ENCODE measurements at regions not wholly inside any gene's neighbourhood (a gene's known extent, or its start where the extent isn't known, plus 50 kb on each side); places are given as distances from the start of the nearest gene placed in this dataset.
A peak's percentile ranks its signal among the peaks of the same experiment; 100 is the strongest.
"Not testable (repeated sequence)": the region's sequence is repeated elsewhere in the genome, so short reads cannot be mapped to it uniquely, and the experiment has no call there.

DNA sequence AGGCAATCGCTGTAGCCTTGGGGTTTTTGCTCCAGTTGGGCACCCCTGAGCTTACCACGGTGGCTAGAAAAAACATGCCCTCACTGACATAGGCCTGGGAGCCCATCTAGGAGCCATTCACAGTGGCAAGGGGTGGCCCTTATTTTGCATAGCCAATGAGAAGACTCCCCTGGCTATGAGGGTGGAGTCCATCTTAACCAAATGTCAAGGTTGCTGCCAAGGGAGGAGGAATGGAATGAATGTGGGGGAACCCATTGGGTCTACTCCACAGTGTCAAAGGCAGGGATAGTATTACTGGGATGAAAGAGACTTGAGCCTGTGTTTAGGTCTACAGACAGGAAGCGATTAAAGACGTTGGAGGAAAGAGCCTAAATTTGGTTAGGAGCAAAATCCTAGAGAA is 295.7 kb upstream of the PLGLB2 start:
- DNase-seq (ENCODE audit: low spot score); FAIRE-seq: not testable (repeated sequence)

DNA sequence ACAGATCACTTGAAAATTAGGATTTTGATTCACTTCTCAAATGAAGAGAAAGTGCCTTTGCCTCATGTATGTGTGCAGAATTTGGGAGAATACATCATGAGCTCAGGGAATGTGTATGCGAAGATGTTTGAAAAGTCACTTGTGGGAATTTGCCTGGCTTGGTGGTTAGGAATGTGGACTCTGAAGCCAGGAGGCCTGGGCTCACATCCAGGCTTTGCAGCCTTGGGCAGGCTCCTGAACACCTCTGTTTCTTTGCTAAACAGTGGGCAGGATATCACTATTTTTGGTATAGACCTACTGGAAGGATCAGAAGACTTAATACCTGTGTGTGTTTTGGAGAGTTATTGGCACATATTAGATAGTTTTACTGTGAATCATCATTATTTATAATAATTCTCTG is 295.0 kb upstream of the PLGLB2 start:
- peak; percentile 29 for DNase-seq (ENCODE audit: low spot score)
- FAIRE-seq, result not testable (repeated sequence)

DNA sequence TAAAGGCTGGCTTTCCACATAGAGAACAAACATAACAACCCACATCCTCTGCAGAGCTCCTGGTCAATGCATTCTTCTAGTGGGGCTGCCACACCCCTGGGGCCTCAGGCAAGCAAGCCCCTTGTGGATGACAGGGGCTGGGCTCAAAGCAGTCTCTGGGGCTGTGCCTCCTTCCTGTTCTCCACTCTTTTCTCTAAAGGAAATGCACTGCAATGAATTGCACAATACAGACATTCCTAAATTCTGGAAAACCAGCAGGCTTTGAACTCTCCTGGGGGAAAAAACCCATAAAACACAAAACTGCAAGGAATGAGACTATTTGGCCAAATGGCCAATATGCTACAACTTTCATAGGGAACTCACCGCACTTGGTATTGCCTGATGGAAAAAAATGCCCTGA is 293.9 kb upstream of the PLGLB2 start:
- FAIRE-seq, result not testable (repeated sequence)
- peak; percentile 5 for DNase-seq (ENCODE audit: low spot score)

DNA sequence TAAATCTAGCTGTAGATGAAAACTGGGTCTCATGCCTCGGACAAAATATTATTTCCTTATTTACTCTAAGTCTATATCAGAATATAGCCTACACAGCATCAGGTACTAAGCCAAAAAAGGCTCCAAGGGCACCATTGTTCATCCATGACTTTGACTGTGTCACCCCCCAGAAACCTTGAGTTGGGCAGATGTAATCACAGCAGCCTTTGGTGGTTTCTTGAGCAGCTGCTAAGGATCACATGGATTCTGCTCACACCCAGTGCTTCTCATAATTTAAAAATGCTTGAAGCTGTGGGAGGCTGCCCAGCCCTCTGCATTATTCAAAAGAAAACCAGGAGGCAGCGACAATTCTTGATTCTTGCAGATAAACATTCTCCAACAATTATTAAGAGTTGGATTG is 293.5 kb upstream of the PLGLB2 start:
- DNase-seq (ENCODE audit: low spot score), result peak; percentile 26
- not testable (repeated sequence) for FAIRE-seq

DNA sequence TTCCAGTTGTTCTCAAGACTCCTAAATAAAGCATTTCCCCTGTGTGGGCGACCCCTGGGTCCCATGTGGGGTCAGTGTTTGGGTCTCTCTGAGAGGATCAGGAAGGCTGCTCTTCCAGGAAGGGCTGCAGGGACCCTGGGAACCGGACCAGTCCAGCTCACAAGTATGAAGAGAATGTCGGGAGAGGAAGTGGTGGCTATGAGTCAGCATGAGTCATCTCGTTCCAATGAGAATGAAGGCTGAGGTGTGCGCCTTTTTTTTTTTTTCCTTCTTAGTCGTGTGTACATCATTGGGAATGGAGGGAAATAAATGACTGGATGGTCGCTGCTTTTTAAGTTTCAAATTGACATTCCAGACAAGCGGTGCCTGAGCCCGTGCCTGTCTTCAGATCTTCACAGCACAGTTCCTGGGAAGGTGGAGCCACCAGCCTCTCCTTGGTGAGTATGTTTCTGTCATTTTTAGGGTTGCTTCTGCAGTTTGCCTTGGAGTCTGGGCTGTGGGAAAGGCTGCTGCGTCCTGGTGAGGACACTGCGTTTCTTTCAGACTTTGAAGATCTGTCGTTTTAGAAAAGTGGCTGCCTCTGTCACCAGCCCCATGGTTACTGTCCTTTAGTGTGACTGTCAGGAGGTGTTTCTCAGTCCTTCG is 292.6 kb upstream of the PLGLB2 start:
- not testable (repeated sequence) for DNase-seq (ENCODE audit: low spot score)
- peak; percentile 92 for FAIRE-seq

DNA sequence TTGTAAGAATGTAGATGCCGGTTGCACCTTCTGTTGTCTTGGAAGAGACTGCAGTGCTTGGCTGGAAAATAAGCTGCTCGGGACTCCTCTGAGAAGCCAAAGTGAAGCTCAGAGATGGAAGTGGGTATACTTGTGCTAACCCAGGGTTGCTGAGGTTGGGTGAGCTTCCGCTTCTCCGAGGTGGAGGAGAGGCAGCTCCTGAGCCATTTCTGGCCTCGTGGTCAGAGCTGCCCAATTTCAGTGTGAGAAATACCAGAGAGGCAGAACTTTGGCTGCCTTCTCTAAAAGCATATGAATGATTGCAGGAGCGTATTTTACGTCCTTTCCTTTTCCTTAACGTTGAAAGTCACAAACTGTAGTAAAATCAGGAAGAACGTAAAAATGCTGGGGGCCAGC is 292.0 kb upstream of the PLGLB2 start:
- not testable (repeated sequence) for DNase-seq (ENCODE audit: low spot score); FAIRE-seq

DNA sequence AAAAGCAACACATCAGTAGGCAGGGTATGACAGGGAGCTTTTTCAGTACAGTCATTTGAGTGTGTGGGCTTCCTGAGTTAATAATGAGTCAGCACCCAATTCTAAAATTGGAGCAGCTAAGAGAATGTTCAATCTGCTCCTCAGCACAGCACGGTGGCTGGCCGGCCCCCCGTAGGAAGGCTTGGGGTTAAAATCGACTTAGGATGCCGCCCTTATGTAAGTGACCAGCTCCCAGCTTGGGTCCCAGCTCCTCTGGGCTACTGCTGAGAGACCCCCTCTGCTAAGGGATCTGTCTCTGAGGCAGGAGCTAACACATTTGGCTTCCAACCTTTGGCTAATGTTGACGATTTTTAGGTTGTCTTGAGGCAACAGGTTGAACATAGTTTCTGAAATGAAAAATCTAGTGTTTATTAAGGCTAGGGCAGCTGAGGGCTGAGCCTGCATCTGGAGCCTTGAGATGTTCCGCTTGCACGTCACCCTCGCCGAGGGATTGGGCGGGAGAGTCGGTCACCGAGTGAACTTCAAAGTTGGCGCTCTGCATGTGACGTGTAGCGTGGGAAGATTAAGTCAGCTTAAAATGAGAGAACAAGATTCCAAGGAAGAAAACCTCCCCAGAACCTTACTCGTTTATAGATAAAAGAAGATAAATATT is 291.3 kb upstream of the PLGLB2 start:
- not testable (repeated sequence) for DNase-seq (ENCODE audit: low spot score); FAIRE-seq

DNA sequence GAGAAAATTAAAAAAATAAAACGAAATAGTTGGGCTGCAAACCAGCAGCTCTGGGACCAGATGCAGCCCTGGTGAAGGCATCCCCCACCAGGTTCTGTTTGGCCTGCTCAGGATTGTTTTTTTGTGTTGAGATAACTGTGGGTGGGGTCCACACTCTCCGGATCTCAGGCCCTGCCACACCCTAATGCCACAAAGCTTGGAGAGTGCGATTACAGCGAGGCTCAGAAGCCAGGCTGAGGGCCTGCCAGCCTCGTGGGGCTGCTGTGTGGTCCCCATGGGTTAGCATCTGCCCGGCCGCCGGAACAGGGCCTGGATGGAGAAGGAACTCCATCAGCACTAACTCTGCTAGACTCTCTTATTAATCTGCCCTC is 290.8 kb upstream of the PLGLB2 start:
- not testable (repeated sequence) for DNase-seq (ENCODE audit: low spot score); FAIRE-seq

DNA sequence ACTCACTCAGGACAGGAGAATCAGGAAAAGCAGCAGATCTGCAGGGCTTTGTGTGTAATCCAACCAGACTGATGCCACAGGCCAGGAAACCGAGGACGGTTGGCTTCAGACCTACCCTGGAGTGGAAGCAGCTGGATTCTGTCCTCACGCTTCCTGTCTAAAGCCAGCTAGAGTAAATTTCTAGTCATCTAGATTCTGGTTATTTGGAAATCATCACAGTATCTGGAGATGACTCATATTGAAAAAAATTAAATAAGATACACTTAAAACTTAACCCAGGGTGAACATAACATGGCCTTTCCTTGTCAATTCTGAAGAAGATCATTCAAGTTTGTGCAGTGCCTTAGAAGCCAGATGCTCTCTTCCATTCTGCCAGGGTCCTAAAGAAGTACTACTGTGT is 288.9 kb upstream of the PLGLB2 start:
- DNase-seq (ENCODE audit: low spot score); FAIRE-seq: not testable (repeated sequence)

DNA sequence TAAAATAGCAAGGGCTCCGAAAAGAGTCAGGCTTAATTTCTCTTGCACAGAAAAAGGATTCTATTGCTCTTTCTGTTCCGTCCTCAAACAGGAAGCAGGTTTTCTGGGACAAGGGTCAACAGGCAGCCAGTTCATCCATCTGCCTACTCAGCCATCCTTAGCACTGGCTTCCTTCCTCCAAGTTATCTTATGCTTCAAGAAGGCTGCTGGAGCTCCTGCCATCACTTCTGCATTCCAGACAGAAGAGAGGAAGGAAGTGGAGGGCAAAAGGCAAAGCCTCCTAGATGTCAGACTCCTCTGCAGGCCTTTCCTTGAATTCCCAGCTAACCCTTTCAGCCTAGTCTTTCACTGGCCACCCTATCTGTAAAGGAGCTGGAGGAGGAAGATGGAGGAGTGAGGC is 287.8 kb upstream of the PLGLB2 start:
- not testable (repeated sequence) for FAIRE-seq; DNase-seq (ENCODE audit: low spot score)

DNA sequence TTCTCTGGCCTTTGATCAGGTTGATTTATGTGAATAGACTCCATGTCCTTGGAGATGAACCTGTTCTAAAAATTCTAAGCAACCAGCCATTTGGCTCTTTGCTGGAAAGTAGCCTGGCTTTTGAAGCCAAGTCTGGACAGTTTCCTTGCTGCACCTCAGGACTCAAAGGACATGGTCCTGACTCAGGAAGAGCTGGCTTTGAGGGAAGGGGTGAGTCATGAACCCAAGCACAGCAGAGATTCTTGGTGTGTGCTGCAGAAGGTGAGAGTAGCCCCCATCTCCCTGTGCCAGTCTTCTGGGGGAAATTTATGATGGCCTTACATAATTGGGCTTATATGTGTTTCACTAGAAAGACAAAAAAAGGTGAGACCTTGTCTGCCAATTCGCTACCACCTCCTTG is 287.2 kb upstream of the PLGLB2 start:
- DNase-seq (ENCODE audit: low spot score), result not testable (repeated sequence)
- peak; percentile 69 for FAIRE-seq

DNA sequence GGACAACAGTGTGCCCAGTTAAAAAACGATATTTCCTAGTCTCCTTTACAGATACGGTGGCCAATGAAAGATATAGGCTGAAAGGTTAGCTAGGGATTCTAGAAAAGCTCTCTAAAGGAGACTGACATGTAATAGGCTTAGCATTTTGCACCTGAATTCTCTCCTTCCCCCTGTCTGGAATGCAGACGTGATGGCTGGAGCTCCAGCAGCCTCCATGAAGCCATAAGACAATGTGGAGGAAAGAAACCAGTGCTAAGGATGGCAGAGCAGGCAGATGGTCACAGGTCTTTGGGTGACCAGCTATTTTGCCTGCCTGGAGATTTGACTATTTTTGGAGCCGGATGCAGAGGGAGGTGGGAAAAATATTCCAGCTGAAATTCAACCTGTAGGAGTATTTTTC is 286.2 kb upstream of the PLGLB2 start:
- not testable (repeated sequence) for FAIRE-seq; DNase-seq (ENCODE audit: low spot score)

DNA sequence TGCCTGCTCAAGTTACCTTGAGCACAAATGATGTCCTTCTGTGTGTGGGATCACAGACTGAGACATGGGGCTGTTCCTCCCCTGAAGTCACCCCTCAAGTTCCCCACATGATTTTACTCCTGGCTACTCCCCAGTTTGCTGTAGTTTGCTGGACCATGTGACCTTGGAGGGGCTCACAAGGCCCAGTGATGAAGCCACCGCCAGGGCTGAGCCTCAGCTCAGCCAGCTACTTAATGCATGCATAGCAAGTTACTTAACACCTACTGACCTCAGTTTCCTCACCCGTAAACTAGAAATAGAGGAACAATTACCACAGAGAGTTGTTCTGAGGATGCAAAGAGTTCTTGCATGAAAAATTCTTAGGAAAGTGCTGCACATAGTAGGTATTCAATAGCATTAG is 283.7 kb upstream of the PLGLB2 start:
- not testable (repeated sequence) for DNase-seq (ENCODE audit: low spot score); FAIRE-seq

DNA sequence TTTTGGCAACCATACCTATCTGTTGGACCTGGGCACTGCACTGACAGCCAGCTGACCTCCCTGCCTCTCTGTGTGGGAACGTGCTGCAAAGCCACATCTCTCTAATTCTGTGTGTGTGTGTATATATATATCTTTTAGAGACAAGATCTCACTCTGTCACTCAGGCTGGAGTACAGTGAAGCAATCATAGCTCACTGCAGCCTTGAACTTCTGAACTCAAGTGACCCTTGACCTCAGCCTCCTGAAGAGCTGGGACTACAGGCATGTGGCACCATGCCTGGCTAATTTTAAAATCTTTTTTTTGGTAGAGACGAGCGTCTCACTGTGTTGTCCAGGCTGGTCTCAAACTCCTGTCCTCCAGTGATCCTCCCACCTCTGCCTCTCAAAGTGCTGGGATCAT is 282.2 kb upstream of the PLGLB2 start:
- not testable (repeated sequence) for DNase-seq (ENCODE audit: low spot score); FAIRE-seq

DNA sequence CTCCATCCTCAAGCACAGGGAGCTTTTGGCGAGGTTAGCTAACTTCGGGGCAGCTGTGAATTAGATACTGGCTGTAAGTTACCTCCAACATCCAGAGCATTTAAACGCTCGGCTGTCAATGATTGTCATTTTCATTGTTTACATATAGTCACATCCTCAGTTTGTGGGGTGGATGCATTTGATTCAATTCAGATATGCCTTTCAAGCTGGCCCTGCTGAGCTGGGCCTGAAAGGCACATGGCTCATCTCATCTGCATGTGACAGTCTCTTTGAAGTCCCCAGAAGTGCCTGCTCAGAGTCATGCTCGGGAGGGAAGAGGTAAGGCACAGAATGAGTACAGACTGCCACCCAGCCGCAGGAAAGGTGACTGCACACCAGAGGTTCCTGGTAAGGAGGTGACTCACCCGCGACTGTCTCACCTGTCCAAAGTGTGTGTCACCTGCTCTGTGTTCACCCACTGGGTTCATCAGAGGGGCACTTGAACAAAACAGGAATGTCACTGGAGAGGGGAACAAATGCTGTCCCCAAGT is 281.2 kb upstream of the PLGLB2 start:
- DNase-seq (ENCODE audit: low spot score), result peak; percentile 36
- FAIRE-seq, result not testable (repeated sequence)

DNA sequence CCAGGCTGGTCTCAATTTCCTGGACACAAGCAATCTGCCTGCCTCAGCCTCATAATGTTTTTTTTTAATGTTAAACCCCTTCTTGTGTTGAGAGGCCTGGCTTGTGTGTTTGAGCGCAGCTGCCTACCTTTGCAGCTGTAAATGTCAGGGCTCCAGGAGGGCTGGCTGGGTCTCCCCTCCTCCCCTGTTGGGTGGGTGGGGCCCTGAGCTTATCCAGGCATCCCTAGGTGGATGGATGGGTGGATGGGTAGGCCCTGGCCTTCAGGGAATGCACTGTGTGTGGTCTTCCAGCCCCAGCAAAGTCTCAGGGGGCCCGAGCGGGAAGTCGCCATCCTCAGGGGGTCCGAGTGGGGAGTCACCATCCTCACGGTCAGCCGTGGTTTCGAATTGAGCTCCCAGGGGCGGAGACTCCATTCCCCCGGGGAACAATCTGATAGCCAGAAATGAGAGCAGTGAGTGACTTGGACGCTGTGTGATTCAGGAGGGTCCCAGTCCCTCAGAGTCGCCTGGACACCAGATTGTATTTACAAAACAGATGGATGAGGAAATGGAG is 279.4 kb upstream of the PLGLB2 start:
- DNase-seq (ENCODE audit: low spot score); FAIRE-seq: not testable (repeated sequence)

DNA sequence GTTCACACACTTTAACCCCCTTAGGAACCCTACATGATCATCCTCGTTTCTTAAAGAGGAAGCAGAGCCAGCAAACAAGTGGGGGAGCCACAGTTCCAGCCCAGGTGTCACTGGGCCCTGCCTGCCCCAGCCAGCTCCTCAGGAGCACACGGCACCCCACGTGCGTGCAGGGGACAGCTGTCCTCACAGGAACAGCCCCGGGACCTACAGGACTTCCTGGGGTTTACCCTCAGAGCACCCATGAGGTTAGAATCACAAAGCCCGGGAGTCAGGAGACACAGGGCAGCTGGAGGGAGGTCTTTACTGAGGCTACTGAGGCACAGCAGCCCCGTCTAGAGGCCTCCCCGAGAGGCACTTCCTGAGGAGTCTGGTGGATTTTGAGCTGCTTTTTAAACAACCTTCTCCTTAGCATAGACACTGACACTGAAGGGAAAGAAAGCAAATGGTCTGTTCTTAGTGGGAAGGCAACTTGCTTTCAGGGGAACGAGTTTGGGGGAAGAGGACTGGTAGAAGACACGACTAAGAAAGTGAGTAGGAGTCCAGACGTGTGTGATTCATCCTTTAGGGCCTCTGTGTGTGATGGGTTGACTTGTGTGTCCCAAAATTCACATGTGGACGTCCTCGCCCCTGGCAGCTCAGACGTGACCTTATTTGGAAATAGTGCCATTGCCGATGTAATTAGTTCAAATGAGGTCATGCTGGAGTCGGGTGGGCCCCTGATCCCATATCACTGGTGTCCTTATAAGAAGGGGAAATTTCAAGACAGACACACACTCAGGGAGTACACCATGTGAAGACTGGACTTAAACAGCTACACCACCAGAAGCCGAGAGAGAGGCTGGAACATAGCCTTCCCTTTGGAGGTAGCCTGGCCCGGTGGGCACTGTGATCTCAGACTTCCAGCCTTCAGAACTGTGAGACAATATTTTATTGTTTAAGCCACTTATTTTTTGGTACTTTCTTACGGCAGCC is 278.4 kb upstream of the PLGLB2 start:
- not testable (repeated sequence) for DNase-seq (ENCODE audit: low spot score); FAIRE-seq

DNA sequence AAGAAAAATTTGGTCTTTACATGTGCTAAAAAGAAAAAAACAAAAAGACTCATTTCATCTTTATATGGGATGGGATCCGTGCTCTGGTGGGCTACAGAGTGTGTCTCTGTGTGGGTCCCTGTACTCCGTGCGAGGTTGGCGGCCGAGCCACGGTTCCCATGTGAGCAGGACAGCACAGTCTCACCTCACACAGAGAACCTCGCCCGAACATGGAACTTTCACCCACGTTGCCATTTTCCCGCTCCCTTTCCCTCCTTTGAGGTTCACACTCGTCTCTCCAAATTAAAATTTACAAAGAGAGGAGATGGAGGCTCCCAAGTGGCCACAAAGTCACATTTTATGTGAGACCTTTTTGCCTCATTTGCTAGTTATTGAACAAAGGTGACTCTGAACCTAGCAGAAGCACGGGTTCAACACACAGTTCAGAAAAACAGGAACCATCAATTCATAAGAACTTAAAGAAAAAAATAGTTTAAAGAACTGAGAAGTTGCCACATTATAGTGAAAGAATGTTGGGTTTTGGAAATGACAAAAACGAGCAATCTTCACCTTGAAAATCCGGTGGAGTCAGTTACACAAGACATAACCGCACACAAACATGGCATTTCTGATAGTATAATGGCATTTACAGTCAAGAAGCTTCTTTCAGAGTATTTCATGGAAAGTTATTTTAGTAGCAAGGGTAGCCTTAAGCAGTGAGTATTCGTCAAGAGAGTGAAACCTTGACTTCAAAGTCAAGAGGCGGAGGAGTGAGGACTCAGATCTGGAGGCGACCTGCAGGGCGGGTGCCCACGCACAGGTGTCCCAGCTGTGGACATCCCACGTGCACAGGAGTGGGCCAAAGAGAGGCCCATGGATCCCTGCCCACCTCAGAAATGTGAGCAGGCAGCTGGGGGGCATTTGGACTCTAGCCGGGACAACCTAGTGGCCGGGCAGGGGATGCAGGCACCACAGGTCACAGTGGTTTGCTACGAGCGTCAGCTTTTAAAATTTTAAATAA is 277.2 kb upstream of the PLGLB2 start:
- DNase-seq (ENCODE audit: low spot score); FAIRE-seq: not testable (repeated sequence)

DNA sequence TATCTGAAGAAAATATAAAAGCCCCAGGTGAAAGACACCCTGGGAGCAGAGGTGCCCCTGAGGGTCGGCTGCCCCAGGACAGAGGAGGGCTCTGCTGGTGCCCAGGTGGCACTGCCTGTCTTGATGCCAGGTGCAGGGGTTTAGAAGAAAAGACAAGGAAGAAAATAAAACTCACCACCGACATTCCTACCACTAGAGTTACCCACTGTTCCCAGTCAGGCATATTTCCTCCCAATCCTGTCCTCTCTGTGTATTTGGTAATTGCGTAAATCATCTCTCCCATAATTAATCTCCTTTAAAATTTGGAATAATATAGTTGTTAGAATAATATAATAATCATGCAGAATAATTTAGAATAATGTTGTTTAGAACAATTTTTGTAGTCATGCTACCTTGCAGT is 276.4 kb upstream of the PLGLB2 start:
- not testable (repeated sequence) for FAIRE-seq; DNase-seq (ENCODE audit: low spot score)
